ENCODE measurements at regions not wholly inside any gene's neighbourhood (a gene's known extent, or its start where the extent isn't known, plus 50 kb on each side); places are given as distances from the start of the nearest gene placed in this dataset.
A peak's percentile ranks its signal among the peaks of the same experiment; 100 is the strongest.

- Histone ChIP-seq H3K36me3 (ENCODE audit: control insufficient read depth, insufficient read depth, low read length) (no peaks in the 10 kb centered on the region), H3K4me1 (replicated peaks in 1 of 2; ENCODE audit: control insufficient read depth in 2 of 2, insufficient read depth in 2 of 2, low read length in 2 of 2) (no peaks in the 10 kb centered on the region), H3K9me3 (replicated peaks; ENCODE audit: control insufficient read depth, insufficient read depth, low read depth, low read length) (no peaks in the 10 kb centered on the region), H3K4me2 (ENCODE audit: insufficient read depth, low read length) (no peak overlapping the region), H3K9ac (ENCODE audit: insufficient read depth in 1 of 2, low read depth in 2 of 2, low read length in 2 of 2) (no peak overlapping the region), H3K27ac (ENCODE audit: extremely low read depth, low read depth, low read length) (no peak overlapping the region), H4K20me1 (replicated peaks; ENCODE audit: control insufficient read depth, insufficient read depth, low read length) (no peaks in the 10 kb centered on the region), H3K4me3 (no peak overlapping the region), H3K27me3 (ENCODE audit: control insufficient read depth in 2 of 2, insufficient read depth in 2 of 2, low read length in 2 of 2) (no peaks in the 10 kb centered on the region), H3K9me1 (ENCODE audit: control insufficient read depth, insufficient read depth, low read length) (no peaks in the 10 kb centered on the region), H3K79me2 (ENCODE audit: control insufficient read depth, insufficient read depth, low read length) (no peaks in the 10 kb centered on the region), H2AFZ (ENCODE audit: low read depth, low read length) (no peak overlapping the region)
- ChIA-PET POLR2A (interaction anchor here (0.6 kb wide), 1 partner anchor 10 kb away, joined by 4 read pairs; no protein-coding TSS in a partner anchor), CTCF (ENCODE audit: low intra/inter-chr PET ratio) (no interaction called here)
- intact Hi-C loops (cut with micrococcal nuclease) (no loop called here), in situ Hi-C loops (cut with MboI) (no loop called here)
- 1% methylated on average over 4 of the region's 4 CpGs for WGBS (ENCODE audit: insufficient coverage, low coverage, missing lambda C conversion rate)
- ATAC-seq = no peak
- TF ChIP-seq SPI1 (IDR thresholded peaks at IDR 0.05; ENCODE audit: borderline replicate concordance, low read depth, low read length) (peak; percentile 95), MTA3 (IDR thresholded peaks at IDR 0.05; ENCODE audit: borderline replicate concordance) (no peak), U2AF1 (optimal IDR thresholded peaks at IDR 0.05; ENCODE audit: low read depth, low read length) (no peak), ZNF668 (CRISPR knock-in tag; IDR thresholded peaks at IDR 0.05) (no peak), BHLHE40 (IDR thresholded peaks at IDR 0.05; ENCODE audit: low read length) (no peak)
- no peak for FAIRE-seq
- no TSS peak for BruUV-seq (replicated peaks)
- DNase-seq (ENCODE audit: extremely low read depth in 1 of 4, low spot score in 3 of 4) = no peak
Observed at GRCh38 chr2:129575880-129576279, 403.6 kb upstream of the RAB6C start.

- H3K9me1 ChIP-seq (ENCODE audit: control insufficient read depth, insufficient read depth, low read length) = no peaks in the 10 kb centered on the region
- no peaks in the 10 kb centered on the region for H3K4me1 ChIP-seq (replicated peaks in 1 of 2; ENCODE audit: control insufficient read depth in 2 of 2, insufficient read depth in 2 of 2, low read length in 2 of 2)
- BruUV-seq (replicated peaks) = no TSS peak
- H3K4me2 ChIP-seq (ENCODE audit: insufficient read depth, low read length) = no peak overlapping the region
- ChIA-PET CTCF (ENCODE audit: low intra/inter-chr PET ratio) (no interaction called here), POLR2A (no interaction called here)
- 0% methylated on average over 1 of the region's 1 CpG for WGBS (ENCODE audit: insufficient coverage, low coverage, missing lambda C conversion rate)
- no peaks in the 10 kb centered on the region for H3K9me3 ChIP-seq (replicated peaks; ENCODE audit: control insufficient read depth, insufficient read depth, low read depth, low read length)
- H3K27ac ChIP-seq (ENCODE audit: extremely low read depth, low read depth, low read length) = no peak overlapping the region
- no peak for FAIRE-seq
- H3K79me2 ChIP-seq (ENCODE audit: control insufficient read depth, insufficient read depth, low read length) = no peaks in the 10 kb centered on the region
- no peaks in the 10 kb centered on the region for H4K20me1 ChIP-seq (replicated peaks; ENCODE audit: control insufficient read depth, insufficient read depth, low read length)
- H3K36me3 ChIP-seq (ENCODE audit: control insufficient read depth, insufficient read depth, low read length) = no peaks in the 10 kb centered on the region
- no peak for TF ChIP-seq XRCC4 (IDR thresholded peaks at IDR 0.05; ENCODE audit: extremely low read depth, insufficient read depth, insufficient read length)
- no peak for TF ChIP-seq ZNF707 (CRISPR knock-in tag; conservative IDR thresholded peaks at IDR 0.05)
- no peak for TF ChIP-seq MBD2 (IDR thresholded peaks at IDR 0.05; ENCODE audit: borderline replicate concordance, low read depth)
- no peaks in the 10 kb centered on the region for H3K27me3 ChIP-seq (ENCODE audit: control insufficient read depth in 2 of 2, insufficient read depth in 2 of 2, low read length in 2 of 2)
- in situ Hi-C loops (cut with MboI) (no loop called here), intact Hi-C loops (cut with micrococcal nuclease) (no loop called here)
- no peak for DNase-seq (ENCODE audit: extremely low read depth in 1 of 4, low spot score in 3 of 4)
- ATAC-seq = no peak
- no peak overlapping the region for H2AFZ ChIP-seq (ENCODE audit: low read depth, low read length)
- H3K9ac ChIP-seq (ENCODE audit: insufficient read depth in 1 of 2, low read depth in 2 of 2, low read length in 2 of 2) = no peak overlapping the region
- no peak overlapping the region for H3K4me3 ChIP-seq
Observed at GRCh38 chr2:129580001-129580400, 399.5 kb upstream of the RAB6C start.
